HG02970 (cell line): ENCODE measurements at regions not wholly inside any gene's neighbourhood (a gene's known extent, or its start where the extent isn't known, plus 50 kb on each side); places are given as distances from the start of the nearest gene placed in this dataset.
"Not testable (repeated sequence)": the region's sequence is repeated elsewhere in the genome, so short reads cannot be mapped to it uniquely, and the experiment has no call there.

ENCODE experiments used
- ATAC-seq: cut with Tn5 transposase; IDR thresholded peaks from one replicate; pipeline ENCODE4 v1.9.1; 2021; ENCODE audit warnings: mild to moderate bottlenecking, moderate library complexity, moderate number of reproducible peaks; ENCODE audit not compliant: unreplicated experiment, low FRiP score

- no peak for ATAC-seq
These were observed 381.6 kb downstream of the UTRN start for GRCh38 chr6:144666781-144667180.

GRCh38 chr6:144667532-144668503 lies 382.7 kb downstream of the UTRN start:
- no peak for ATAC-seq

DNA sequence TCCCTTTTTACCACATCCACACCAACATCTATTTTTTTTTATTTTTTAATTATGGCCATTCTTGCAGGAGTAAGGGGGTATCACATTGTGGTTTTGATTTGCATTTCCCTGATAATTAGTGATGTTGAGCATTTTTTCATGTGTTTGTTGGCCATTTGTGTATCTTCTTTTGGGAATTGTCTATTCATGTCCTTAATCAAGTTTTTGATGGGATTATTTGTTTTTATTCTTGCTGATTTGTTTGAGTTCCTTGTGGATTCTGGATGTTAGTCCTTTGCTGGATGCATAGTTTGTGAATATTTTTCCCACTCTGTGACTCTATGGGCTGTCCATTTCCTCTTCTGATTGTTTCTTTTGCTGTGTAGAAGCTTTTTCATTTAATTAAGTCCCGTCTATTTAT lies 385.1 kb downstream of the UTRN start:
- not testable (repeated sequence) for ATAC-seq

DNA sequence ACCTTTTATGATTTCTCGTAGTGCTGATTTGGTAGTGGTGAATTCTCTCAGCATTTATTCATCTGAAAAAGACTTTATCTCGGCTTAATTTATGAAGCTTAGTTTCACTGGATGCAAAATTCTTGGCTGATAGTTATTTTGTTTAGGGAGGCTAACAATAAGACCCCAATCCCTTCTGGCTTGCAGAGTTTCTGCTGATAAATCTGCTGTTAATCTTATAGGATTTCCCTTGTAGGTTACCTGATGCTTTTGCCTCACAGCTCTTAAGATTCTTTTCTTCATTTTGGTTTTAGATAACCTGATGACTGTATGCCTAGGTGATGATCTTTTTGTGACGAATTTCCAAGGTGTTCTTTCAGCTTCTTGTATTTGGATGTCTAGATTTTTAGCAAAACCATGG lies 388.7 kb downstream of the UTRN start:
- no peak for ATAC-seq

DNA sequence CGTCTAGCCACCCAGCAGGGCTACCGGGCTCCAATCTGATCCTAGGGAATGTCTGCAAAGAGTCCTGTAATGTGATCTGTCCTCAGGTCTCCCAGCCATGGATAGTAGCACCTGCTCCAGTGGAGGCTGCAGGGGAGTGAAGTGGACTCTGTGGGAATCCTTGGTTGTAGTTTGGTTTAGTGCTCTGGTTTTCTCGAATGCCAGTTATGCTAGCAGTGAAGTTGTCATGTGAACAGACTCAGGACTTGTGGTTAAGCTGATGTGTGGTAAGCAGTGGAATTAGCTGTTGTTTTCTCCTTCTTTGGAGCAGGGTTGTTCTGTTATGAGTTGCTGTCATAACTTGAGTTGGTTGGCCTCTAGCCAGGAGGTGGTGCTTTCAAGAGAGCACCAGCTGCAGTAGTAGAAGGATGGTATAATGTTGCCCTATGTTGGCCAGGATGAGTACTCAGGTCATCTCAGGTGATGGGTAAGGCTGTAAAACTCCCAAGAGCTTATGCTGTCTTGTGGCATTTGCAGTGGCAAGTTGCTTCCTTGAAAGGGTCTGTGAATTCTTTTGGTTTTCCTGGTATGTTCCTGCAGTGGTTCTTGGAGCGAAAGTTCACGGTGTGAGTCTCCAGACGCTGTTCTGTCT lies 390.2 kb downstream of the UTRN start:
- ATAC-seq, result no peak

- ATAC-seq, result not testable (repeated sequence)
These were observed 391.2 kb downstream of the UTRN start for GRCh38 chr6:144676310-144676709.

- not testable (repeated sequence) for ATAC-seq
These were observed 392.1 kb downstream of the UTRN start for GRCh38 chr6:144677263-144677662.

- ATAC-seq, result no peak
These were observed 393.7 kb downstream of the UTRN start for GRCh38 chr6:144678844-144679243.

DNA sequence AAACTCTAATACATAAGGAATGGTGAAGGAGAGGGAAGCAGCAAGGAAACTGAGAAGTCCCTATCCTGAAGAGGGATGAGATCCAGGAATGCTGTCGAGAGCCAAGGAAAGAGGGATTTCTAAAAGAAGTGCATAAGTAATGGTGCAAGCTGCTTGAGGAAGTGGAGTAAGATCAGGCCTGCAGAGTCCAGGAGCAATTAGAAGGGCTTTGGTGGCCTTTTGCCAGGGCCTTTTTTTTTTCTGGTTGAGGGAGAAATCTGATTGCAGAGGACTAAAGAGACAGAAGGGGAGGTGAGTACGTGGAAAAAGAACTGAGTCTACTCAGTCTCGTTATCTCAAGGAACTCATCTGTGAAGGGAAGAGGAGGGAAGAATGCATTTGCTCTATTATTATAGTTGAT lies 396.2 kb downstream of the UTRN start:
- ATAC-seq, result no peak

DNA sequence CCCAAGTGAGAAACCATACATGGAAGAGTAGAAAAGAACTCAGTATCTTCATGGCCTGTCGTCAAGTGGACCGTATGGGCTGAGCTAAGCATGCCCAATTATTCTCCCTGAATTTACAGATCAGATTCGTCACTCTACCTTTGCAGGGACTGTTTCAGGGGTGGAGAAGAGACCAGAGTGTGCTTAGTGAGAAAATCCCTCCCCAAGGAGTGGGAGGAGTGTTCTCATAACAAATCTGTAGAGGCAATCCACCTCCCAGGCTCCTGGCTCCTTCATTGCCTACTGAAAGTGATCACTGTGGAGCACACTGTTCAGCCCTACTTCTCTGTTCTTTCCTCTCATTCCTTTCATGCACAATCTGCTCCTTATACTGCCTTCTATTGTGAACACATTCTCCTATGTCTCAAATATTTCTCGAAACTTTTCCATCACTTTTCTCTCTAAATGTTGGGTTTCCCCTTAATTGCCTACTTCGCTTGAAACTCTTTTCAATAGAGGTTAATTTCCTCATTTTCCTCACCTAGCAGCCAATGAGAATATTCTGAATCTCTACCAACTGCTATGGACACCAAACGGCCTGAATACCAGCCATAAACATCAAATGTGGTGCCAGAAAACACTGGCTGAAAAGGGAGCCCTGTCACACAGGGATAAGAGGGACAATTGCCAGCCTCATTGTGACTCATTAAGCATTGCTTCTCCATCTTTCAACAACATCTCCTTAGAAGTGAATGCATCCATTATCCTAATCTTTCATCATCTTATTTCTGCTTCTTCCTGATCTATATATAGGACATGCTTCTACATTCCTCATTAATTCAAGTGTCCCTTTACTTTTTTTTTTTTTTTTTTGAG lies 398.3 kb downstream of the UTRN start:
- ATAC-seq, result no peak

- no peak for ATAC-seq
These were observed 403.6 kb downstream of the UTRN start for GRCh38 chr6:144688713-144689112.

- no peak for ATAC-seq
These were observed 404.4 kb downstream of the UTRN start for GRCh38 chr6:144689503-144690040.

DNA sequence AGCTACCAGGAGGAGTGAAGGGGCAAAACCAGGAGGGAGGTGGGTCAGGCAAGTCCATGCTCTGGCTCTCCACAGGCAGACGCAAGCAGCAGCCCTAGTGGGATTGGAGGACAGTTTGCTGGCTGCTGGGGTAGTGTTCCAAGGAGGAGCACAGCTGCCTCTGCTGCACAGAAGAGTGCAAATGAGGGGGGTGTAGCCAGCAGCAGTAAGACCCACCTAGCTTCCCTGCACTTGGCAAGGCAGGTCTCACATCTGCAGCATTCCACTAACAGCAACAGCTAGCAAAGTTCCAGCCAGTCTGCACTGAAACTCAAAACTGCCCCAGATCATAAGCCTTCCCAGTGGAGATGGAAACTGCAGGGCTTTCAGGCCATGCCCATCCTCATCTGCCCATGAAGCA lies 405.0 kb downstream of the UTRN start:
- ATAC-seq, result no peak

DNA sequence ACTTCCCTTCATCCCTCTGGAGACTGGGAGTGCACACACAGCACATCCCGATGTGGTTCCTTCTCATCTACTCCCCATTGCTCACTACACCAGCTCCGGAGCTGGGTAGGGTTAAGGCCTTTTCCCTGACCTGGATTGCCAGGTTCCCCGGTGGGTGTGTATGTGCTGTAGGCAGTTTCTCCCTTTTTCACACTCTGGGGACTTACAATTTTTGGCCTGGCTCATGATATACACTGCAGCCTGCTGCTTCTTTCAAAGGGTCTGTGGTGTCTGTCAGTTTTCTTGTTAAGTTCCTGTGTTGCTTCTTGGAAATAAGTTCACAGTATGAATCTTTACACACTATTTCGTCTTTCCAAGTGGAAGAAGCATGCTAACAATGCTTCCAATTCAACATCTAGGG lies 405.5 kb downstream of the UTRN start:
- ATAC-seq, result no peak

- ATAC-seq, result not testable (repeated sequence)
These were observed 406.9 kb downstream of the UTRN start for GRCh38 chr6:144692050-144692449.

DNA sequence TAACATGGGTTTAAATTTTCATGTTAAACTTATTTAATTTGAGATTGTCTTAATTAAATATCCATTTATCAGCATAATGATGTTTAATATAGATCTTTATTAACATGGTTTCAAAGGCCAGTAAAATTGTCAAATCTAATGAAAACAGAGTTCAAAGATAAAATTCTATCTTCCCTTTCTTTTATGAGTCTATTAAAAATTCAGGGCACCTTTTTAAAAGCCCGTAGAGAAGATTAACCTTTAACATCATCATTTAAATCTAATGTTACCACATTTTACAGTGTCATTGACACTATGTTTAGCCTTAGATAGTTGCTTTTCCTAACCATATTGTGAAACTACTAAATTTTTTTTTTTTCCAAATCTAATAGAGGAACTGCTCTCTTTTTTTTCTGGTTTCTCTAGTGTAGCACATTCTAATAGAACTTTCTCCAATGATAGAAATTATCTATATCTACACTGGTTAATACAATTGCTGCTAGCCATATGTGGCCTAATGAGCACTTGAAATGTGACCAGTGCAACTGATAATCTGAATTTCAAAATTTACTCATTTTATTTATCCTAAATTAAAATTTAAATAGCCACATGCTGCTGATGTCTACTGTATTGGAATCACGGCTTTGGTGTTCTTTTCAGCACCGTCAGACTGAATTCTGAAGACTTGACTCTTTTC lies 410.9 kb downstream of the UTRN start:
- ATAC-seq, result no peak

DNA sequence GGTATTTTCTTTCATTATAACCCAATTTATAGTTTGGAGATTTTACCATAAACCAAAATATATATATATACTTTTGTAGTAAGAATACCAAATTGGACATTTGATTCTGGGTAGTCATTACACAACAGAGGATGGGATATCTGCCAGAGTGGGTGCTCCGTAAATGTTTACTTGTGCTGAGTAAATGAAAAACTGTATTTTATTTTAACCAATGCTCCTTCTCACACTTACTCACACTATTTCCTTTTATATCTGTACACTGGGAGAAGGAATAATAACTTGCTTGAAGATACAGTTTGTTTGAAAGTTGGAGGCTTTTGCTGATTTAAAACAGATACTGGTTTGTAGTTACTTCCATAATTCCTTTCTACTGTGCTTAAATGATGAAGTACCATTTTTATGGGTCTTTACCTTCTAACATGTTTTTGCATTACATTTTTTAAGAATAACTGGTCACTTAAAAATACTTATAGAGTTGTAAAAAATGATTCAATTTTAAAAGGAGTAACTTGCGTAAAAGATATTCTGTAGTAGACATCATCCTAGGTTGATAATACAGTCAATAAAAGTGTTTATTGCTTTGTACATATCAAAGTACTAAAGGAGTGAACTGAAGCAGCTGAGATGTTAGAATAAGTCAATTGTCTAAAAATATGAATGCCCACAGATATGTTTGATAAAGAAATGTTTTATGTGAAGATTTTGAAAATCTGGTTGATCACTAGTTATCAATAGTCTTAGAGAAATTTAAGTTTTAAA lies 411.7 kb downstream of the UTRN start:
- ATAC-seq, result no peak

GRCh38 chr6:144697369-144697760 lies 412.2 kb downstream of the UTRN start:
- ATAC-seq, result no peak

DNA sequence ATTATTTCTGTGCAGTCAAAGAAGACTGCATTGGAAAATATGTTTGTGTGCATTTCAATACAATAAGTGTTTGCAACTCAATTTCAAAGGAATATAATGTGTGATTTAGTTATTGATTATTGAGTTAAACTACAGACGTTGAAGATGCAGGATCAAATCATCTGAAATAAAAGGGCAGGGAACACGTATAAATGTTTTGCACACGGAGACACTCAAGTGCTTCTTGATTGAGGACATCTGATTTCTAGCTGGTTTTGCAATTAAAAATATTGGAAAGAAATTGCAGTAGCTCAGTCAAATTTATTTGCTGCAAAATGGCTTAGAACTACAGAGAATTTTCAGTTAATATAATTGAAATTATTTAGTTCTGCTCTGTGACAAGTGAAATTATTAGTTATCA lies 412.7 kb downstream of the UTRN start:
- ATAC-seq, result no peak
